GM12872 (cell line): ENCODE measurements at regions not wholly inside any gene's neighbourhood (a gene's known extent, or its start where the extent isn't known, plus 50 kb on each side); places are given as distances from the start of the nearest gene placed in this dataset.

Source experiments
- TF ChIP-seq, protein P1 (sequence below): IDR thresholded peaks from 3 replicates; pipeline ENCODE4 v1.5.1; 2011; ENCODE audit warnings: low read depth, mild to moderate bottlenecking, low read length, moderate library complexity; ENCODE audit not compliant: insufficient read depth

DNA sequence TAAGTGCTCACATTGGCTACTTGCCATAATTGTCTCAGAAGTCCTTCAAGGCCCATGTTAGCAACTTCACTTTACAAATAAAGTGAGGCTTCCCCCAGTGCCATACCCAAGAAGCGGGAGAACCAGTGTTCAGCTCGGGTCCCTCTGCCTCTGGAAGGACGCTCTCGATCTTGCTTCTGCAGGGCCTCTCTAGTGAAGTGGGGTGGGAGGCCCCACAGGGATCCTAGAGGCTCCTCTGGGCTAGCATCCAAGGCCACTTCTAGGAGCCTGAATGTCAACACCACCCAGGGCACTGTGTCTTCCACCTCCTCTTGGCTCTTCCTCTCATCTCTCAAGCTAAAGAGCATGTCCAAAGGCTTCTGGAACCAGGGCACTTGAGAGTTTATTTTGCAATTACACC is 282.5 kb downstream of the GADD45G start:
- TF ChIP-seq, protein P1, sequence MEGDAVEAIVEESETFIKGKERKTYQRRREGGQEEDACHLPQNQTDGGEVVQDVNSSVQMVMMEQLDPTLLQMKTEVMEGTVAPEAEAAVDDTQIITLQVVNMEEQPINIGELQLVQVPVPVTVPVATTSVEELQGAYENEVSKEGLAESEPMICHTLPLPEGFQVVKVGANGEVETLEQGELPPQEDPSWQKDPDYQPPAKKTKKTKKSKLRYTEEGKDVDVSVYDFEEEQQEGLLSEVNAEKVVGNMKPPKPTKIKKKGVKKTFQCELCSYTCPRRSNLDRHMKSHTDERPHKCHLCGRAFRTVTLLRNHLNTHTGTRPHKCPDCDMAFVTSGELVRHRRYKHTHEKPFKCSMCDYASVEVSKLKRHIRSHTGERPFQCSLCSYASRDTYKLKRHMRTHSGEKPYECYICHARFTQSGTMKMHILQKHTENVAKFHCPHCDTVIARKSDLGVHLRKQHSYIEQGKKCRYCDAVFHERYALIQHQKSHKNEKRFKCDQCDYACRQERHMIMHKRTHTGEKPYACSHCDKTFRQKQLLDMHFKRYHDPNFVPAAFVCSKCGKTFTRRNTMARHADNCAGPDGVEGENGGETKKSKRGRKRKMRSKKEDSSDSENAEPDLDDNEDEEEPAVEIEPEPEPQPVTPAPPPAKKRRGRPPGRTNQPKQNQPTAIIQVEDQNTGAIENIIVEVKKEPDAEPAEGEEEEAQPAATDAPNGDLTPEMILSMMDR, result no peak

DNA sequence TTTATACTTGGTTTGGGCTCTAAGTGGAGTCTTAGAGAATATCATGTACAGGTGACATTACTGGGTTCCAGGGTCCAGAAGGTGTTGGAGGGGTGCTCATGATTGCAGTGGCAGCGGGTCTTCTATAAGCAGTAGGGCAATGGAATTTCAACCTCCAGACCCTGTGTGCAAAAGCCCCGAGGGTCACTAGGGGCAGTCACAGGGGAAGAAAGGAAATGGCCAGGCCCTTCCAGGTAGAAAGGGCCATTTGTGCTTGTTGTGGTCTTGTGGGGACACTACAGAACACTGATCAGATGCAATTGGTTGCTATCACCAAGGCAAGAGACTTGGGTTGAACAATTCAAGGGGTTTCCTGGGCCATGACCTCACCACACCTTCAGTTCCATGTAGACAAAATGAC is 283.4 kb downstream of the GADD45G start:
- TF ChIP-seq, protein P1, result no peak

DNA sequence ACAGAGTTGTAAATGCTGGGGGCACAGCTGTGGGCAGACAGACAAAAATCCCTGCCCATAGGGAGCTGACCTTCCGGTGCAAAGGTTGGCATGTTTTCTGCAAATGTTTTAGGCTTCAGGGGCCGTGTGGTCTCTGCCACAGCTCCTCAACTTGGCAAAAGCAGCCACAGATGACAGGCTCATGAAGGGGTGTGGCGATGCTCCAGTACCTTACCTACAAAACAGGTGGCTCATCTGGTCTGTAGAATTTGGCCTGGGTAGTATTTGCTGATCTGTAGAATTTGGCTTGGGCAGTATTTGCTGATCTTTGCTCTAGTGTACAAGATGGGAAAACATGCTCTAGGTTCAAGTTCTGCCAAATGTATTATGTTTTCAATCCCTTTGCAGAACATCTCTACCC is 283.9 kb downstream of the GADD45G start:
- TF ChIP-seq, protein P1, result no peak

DNA sequence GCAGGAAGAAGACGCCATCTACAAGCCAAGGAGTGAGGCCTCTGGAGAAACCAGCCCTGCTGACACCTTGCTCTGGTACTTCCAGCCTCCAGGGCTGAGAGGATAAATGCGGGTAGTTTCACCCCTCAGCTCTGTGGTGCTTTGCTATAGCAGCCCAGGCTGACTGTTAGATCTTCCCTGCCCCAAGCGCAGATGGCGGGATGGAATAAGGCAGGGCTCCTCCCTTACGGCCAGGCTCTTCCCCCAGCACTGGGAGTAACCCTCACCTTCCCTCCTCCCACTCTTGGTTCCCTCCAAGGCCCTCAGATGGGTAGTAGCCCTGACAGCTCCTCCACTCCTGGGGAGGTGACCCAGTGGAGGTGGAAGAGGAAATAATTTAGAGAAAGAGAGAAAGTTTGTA is 285.1 kb downstream of the GADD45G start:
- TF ChIP-seq, protein P1, result no peak

DNA sequence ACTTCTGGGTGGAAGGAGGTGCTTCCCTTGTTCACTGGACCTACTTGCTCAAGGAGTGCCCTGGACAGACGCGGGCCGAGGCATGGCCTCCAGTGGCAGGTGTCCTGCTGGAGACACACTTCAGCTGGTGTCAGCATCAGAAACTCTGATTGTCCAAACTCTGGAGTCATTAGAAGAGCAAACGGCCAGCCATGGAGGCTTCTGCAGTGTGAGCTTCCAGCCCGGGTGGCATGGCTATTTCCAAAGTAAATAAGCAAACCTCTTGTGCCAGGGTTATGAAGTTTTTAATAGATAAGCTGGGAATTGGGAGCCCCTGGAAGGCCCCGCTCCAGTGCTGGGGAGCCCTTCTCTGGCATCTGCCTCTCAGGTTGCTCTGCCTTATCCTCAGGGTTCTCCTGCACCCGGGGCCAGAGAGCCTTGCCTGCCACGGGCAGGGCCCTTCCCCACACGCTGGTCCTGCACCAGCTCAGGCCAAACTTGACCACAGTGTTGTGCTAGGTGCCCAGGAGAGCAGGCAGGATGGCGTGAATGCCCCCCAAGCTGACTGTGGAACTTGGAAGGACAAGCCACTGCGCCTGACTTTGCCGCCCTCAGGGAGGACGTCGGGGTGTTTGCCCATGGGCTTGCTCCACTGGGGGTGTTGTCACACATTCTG is 285.6 kb downstream of the GADD45G start:
- TF ChIP-seq, protein P1, result no peak

DNA sequence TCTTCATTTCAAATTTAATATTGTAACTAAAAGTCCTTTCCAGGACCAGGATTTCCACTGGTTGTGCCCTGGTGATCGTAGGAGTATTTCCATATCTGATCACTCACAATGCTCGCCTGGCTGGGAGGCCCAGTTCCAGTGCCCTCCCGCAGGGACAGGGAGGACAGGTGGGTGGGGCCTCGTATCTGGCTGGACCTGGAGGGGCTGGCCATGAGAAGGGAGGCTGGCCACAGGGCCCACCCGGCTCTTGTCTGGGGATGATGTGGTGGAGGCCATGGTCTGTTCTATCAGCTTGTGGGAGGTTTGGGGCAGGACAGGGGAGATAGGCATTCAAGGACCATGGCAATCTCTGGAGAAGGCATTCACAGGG is 286.4 kb downstream of the GADD45G start:
- TF ChIP-seq, protein P1, result no peak

DNA sequence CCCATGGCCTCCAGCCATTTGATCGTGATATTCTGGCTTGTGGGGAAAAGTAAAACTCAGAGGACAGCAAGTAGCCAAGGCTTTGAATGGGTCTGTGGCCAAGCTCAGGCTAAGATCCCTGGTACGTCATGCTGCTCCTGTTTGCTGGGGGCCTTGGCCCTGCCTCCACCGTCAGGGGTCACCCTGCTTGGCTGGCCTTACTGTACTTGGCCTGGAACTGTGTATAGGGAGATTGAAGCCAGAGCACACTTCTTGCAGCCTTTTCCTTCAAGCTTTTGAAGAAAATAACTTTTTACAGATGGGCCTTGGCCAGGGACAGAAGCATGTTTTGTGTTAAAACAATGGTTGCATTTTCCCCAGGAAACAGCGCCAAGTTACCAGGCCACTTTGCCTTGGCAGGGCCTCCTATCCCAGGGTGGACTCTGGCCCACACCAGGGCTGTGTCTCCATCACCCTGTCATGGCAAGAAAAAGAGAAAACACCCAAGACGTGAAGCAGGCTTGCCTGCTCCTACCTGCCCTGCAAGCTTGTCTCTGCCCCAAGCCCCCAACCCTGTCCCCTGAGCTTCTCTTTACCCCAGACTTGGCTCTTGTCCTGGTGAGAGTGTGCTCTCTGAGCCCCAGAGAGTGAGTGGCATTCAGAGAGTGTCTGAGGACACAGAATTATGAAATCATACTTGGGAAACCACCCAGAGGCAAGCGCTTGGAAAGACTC is 286.9 kb downstream of the GADD45G start:
- TF ChIP-seq, protein P1, result no peak
